ENCODE measurements at regions not wholly inside any gene's neighbourhood (a gene's known extent, or its start where the extent isn't known, plus 50 kb on each side); places are given as distances from the start of the nearest gene placed in this dataset.
A peak's percentile ranks its signal among the peaks of the same experiment; 100 is the strongest.

GRCh38 chr6:157764178-157765068 is 58.6 kb upstream of the SNX9 start (continued):
- TF ChIP-seq, protein P1, sequence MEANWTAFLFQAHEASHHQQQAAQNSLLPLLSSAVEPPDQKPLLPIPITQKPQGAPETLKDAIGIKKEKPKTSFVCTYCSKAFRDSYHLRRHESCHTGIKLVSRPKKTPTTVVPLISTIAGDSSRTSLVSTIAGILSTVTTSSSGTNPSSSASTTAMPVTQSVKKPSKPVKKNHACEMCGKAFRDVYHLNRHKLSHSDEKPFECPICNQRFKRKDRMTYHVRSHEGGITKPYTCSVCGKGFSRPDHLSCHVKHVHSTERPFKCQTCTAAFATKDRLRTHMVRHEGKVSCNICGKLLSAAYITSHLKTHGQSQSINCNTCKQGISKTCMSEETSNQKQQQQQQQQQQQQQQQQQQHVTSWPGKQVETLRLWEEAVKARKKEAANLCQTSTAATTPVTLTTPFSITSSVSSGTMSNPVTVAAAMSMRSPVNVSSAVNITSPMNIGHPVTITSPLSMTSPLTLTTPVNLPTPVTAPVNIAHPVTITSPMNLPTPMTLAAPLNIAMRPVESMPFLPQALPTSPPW (CRISPR knock-in tag; IDR thresholded peaks at IDR 0.05), result peak; percentile 78
- TF ChIP-seq NCOR1 (IDR thresholded peaks at IDR 0.05), result no peak; the same call in 1 of the 2 replicates
- TF ChIP-seq FOXP1 (CRISPR knock-in tag; IDR thresholded peaks at IDR 0.05), result peak; percentile 72; the same call in 1 of the 2 replicates
- TF ChIP-seq PCBP1 (IDR thresholded peaks at IDR 0.05; ENCODE audit: low read depth, low read length, poor library complexity, severe bottlenecking), result no peak
- no peak; the same call in 1 of the 2 replicates for TF ChIP-seq CREB5 (CRISPR knock-in tag; IDR thresholded peaks at IDR 0.05)
- TF ChIP-seq PHF20 (IDR thresholded peaks at IDR 0.05; ENCODE audit: partially characterized antibody), result no peak
- TF ChIP-seq NR0B1 (IDR thresholded peaks at IDR 0.05; ENCODE audit: partially characterized antibody), result no peak
- no peak for TF ChIP-seq ELF4 (CRISPR knock-in tag; IDR thresholded peaks at IDR 0.05)
- no peak for TF ChIP-seq PRPF4 (IDR thresholded peaks at IDR 0.05; ENCODE audit: insufficient read depth, low read depth, low read length, poor library complexity, severe bottlenecking)
- TF ChIP-seq NUFIP1 (IDR thresholded peaks at IDR 0.05; ENCODE audit: partially characterized antibody), result no peak
- TF ChIP-seq SMARCB1 (IDR thresholded peaks at IDR 0.05; ENCODE audit: insufficient read length, low read depth), result no peak
- TF ChIP-seq ARHGAP35 (IDR thresholded peaks at IDR 0.05; ENCODE audit: partially characterized antibody), result no peak
- no peak for TF ChIP-seq TBP (optimal IDR thresholded peaks at IDR 0.05; ENCODE audit: low read depth, low read length)
- TF ChIP-seq KAT8 (IDR thresholded peaks at IDR 0.05; ENCODE audit: low read depth), result no peak
- TF ChIP-seq ZFP1 (CRISPR knock-in tag; IDR thresholded peaks at IDR 0.05), result no peak
- TF ChIP-seq, protein P2, sequence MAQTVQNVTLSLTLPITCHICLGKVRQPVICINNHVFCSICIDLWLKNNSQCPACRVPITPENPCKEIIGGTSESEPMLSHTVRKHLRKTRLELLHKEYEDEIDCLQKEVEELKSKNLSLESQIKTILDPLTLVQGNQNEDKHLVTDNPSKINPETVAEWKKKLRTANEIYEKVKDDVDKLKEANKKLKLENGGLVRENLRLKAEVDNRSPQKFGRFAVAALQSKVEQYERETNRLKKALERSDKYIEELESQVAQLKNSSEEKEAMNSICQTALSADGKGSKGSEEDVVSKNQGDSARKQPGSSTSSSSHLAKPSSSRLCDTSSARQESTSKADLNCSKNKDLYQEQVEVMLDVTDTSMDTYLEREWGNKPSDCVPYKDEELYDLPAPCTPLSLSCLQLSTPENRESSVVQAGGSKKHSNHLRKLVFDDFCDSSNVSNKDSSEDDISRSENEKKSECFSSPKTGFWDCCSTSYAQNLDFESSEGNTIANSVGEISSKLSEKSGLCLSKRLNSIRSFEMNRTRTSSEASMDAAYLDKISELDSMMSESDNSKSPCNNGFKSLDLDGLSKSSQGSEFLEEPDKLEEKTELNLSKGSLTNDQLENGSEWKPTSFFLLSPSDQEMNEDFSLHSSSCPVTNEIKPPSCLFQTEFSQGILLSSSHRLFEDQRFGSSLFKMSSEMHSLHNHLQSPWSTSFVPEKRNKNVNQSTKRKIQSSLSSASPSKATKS (CRISPR knock-in tag; IDR thresholded peaks at IDR 0.05), result no peak
- no peak for TF ChIP-seq ZNF253 (CRISPR knock-in tag; conservative IDR thresholded peaks at IDR 0.05)
- TF ChIP-seq LARP7 (IDR thresholded peaks at IDR 0.05), result no peak
- no peak for TF ChIP-seq FIP1L1 (IDR thresholded peaks at IDR 0.05; ENCODE audit: low read depth, low read length, poor library complexity, severe bottlenecking)
- TF ChIP-seq BRCA1 (IDR thresholded peaks at IDR 0.05), result no peak
- no peak for TF ChIP-seq BRCA1 (CRISPR knock-in tag; IDR thresholded peaks at IDR 0.05)
- TF ChIP-seq HDGF (IDR thresholded peaks at IDR 0.05), result no peak
- TF ChIP-seq KAT7 (CRISPR knock-in tag; IDR thresholded peaks at IDR 0.05; ENCODE audit: borderline replicate concordance), result 0 out of 2 replicates have a peak, but pooled peaks have one; percentile 31
- no peak for TF ChIP-seq KLF10 (CRISPR knock-in tag; IDR thresholded peaks at IDR 0.05)

Data from K562 (cell line).